ENCODE measurements at regions not wholly inside any gene's neighbourhood (a gene's known extent, or its start where the extent isn't known, plus 50 kb on each side); places are given as distances from the start of the nearest gene placed in this dataset.

GRCh38 chr9:73553295-73553694, 401.6 kb downstream of the ANXA1 start:
- Histone ChIP-seq H3K9me3 (no peaks in the 10 kb centered on the region), H3K4me1 (no peaks in the 10 kb centered on the region), H3K27ac (replicated peaks in 1 of 4) (no peak overlapping the region), H3K27me3 (no peaks in the 10 kb centered on the region), H3K36me3 (no peaks in the 10 kb centered on the region), H3K4me3 (no peak overlapping the region)
- TF ChIP-seq CTCF (IDR thresholded peaks at IDR 0.05) (no peak), POLR2A (IDR thresholded peaks at IDR 0.05; ENCODE audit: low read depth) (no peak), POLR2AphosphoS5 (IDR thresholded peaks at IDR 0.05) (no peak), EP300 (IDR thresholded peaks at IDR 0.05) (no peak)
- no peak for DNase-seq (ENCODE audit: extremely low spot score)
- intact Hi-C loops (cut with DNase I), result no loop called here
- 58% methylated on average over 3 of the region's 3 CpGs for WGBS

GRCh38 chr9:73558471-73558870, 406.8 kb downstream of the ANXA1 start:
- H3K27me3 ChIP-seq, result no peaks in the 10 kb centered on the region
- no peaks in the 10 kb centered on the region for H3K36me3 ChIP-seq
- H3K9me3 ChIP-seq, result no peaks in the 10 kb centered on the region
- no peaks in the 10 kb centered on the region for H3K4me1 ChIP-seq
- intact Hi-C loops (cut with DNase I), result no loop called here
- no peak for DNase-seq (ENCODE audit: extremely low spot score)
- TF ChIP-seq POLR2A (IDR thresholded peaks at IDR 0.05; ENCODE audit: low read depth) (no peak), EP300 (IDR thresholded peaks at IDR 0.05) (no peak), CTCF (IDR thresholded peaks at IDR 0.05) (no peak), POLR2AphosphoS5 (IDR thresholded peaks at IDR 0.05) (no peak)
- H3K27ac ChIP-seq (replicated peaks in 1 of 4), result no peak overlapping the region
- no peak overlapping the region for H3K4me3 ChIP-seq

- TF ChIP-seq POLR2AphosphoS5 (IDR thresholded peaks at IDR 0.05), result no peak
- no peak for TF ChIP-seq POLR2A (IDR thresholded peaks at IDR 0.05; ENCODE audit: low read depth)
- no peak for TF ChIP-seq EP300 (IDR thresholded peaks at IDR 0.05)
- TF ChIP-seq CTCF (IDR thresholded peaks at IDR 0.05), result no peak
- Histone ChIP-seq H3K9me3 (no peaks in the 10 kb centered on the region), H3K4me3 (no peak overlapping the region), H3K27me3 (no peaks in the 10 kb centered on the region), H3K36me3 (no peaks in the 10 kb centered on the region), H3K4me1 (no peaks in the 10 kb centered on the region), H3K27ac (replicated peaks in 1 of 4) (no peak overlapping the region)
- no peak for DNase-seq (ENCODE audit: extremely low spot score)
- intact Hi-C loops (cut with DNase I), result no loop called here
- 86% methylated on average over 4 of the region's 4 CpGs for WGBS
Measured at GRCh38 chr9:73565026-73565425, 413.4 kb downstream of the ANXA1 start.

GRCh38 chr9:73565833-73566465, 414.3 kb downstream of the ANXA1 start:
- H3K4me3 ChIP-seq, result no peak overlapping the region
- intact Hi-C loops (cut with DNase I), result no loop called here
- no peaks in the 10 kb centered on the region for H3K4me1 ChIP-seq
- TF ChIP-seq CTCF (IDR thresholded peaks at IDR 0.05) (no peak), EP300 (IDR thresholded peaks at IDR 0.05) (no peak), POLR2A (IDR thresholded peaks at IDR 0.05; ENCODE audit: low read depth) (no peak), POLR2AphosphoS5 (IDR thresholded peaks at IDR 0.05) (no peak)
- no peaks in the 10 kb centered on the region for H3K9me3 ChIP-seq
- H3K27ac ChIP-seq (replicated peaks in 1 of 4), result no peak overlapping the region
- H3K36me3 ChIP-seq, result no peaks in the 10 kb centered on the region
- DNase-seq (ENCODE audit: extremely low spot score), result no peak
- H3K27me3 ChIP-seq, result no peaks in the 10 kb centered on the region

GRCh38 chr9:73566627-73567026, 415.0 kb downstream of the ANXA1 start:
- intact Hi-C loops (cut with DNase I), result no loop called here
- H3K36me3 ChIP-seq, result no peaks in the 10 kb centered on the region
- H3K4me1 ChIP-seq, result no peaks in the 10 kb centered on the region
- no peak overlapping the region for H3K4me3 ChIP-seq
- 88% methylated on average over 1 of the region's 1 CpG for WGBS
- no peaks in the 10 kb centered on the region for H3K27me3 ChIP-seq
- H3K27ac ChIP-seq (replicated peaks in 1 of 4), result no peak overlapping the region
- no peak for DNase-seq (ENCODE audit: extremely low spot score)
- TF ChIP-seq EP300 (IDR thresholded peaks at IDR 0.05), result no peak
- H3K9me3 ChIP-seq, result no peaks in the 10 kb centered on the region

Data from esophagus muscularis mucosa (tissue), 4 donors.